Endothelial cell of umbilical vein (primary cell): ENCODE measurements at regions not wholly inside any gene's neighbourhood (a gene's known extent, or its start where the extent isn't known, plus 50 kb on each side); places are given as distances from the start of the nearest gene placed in this dataset.

ENCODE experiments used
- CTCF ChIP-seq, 2 donors: IDR thresholded peaks; 1 replicate in 1 of 2; 2 replicates in 1 of 2; pipeline ENCODE4 v1.5.1; 2011; ENCODE audit warnings: low read length in 2 of 2, mild to moderate bottlenecking in 2 of 2, moderate library complexity in 2 of 2, control low read depth in 1 of 2, inconsistent platforms in 1 of 2, low read depth in 1 of 2; ENCODE audit not compliant: insufficient read depth in 1 of 2; ENCODE audit errors: extremely low read depth in 1 of 2
- EZH2 ChIP-seq: IDR thresholded peaks from 2 replicates; pipeline ENCODE4 v1.6.1; 2012; ENCODE audit warnings: borderline replicate concordance, low read depth, mild to moderate bottlenecking, moderate library complexity, low read length, inconsistent platforms; ENCODE audit not compliant: severe bottlenecking
- FOS ChIP-seq: IDR thresholded peaks from 2 replicates; pipeline ENCODE4 v1.6.1; 2011; ENCODE audit warnings: mild to moderate bottlenecking, low read length, moderate library complexity, borderline replicate concordance; ENCODE audit not compliant: insufficient read depth
- MYC ChIP-seq: IDR thresholded peaks from one replicate; pipeline ENCODE4 v1.6.1; 2011; ENCODE audit warnings: mild to moderate bottlenecking, low read depth, low read length
- POLR2A ChIP-seq: IDR thresholded peaks from 2 replicates; pipeline ENCODE4 v1.6.1; 2012; ENCODE audit warnings: low read depth, mild to moderate bottlenecking, control low read depth, low read length
- POLR2AphosphoS5 ChIP-seq: IDR thresholded peaks from 2 replicates; pipeline ENCODE4 v1.6.1; 2012; ENCODE audit warnings: low read depth, mild to moderate bottlenecking, control low read depth, low read length, moderate library complexity; ENCODE audit not compliant: insufficient read depth
- TF ChIP-seq, protein P1 (sequence below): IDR thresholded peaks from 2 replicates; pipeline ENCODE4 v1.6.1; 2011; ENCODE audit not compliant: insufficient read depth, insufficient read length

DNA sequence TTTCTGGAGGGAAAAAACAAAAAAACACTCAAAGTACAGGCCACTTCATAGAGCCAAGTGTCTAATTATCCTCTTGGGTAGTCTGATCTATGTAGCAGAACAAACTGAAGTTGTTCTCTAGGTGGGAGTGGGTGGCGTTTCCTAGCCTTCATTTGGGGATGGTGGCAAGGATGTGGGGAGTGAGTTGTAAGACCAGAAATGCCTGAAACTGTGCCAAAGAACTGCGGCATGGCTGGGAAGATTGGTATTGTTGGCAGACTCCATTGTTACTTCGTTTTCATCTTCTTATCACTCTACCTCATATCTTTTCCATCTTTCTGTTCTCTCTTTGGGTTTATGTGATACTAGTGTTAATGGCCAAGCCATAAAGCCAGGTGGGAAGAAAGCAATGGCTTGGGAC, 177.3 kb upstream of the DDHD1 start:
- TF ChIP-seq EZH2 (no peak), POLR2A (no peak), CTCF (IDR thresholded peaks at IDR 0.05; ENCODE audit: extremely low read depth in 1 of 2, insufficient read depth in 1 of 2, low read depth in 1 of 2, low read length in 2 of 2) (no peak), MYC (no peak), FOS (no peak), POLR2AphosphoS5 (no peak)
- TF ChIP-seq, protein P1, sequence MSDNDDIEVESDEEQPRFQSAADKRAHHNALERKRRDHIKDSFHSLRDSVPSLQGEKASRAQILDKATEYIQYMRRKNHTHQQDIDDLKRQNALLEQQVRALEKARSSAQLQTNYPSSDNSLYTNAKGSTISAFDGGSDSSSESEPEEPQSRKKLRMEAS: no peak
